ENCODE measurements at regions not wholly inside any gene's neighbourhood (a gene's known extent, or its start where the extent isn't known, plus 50 kb on each side); places are given as distances from the start of the nearest gene placed in this dataset.

DNA sequence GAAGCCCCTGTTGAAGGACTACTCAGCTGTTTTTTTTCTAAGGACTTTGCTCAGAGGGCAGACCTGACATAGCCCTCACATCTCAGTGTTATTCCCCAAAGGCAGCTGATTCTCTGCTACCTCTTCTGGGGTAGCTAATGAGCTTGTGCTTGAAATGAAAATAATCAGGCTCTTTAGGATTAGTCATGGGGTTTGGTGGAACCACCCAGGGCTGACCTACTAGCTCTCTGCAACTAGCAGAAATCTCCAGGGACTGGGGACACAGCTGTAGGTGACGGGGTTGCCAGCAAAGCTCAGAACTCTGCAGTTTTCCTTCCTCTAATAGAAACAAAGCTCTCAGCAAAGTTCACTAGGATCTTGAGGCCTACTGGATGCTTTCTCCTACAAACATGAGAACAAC lies 106.4 kb upstream of the BCL9 start:
- Histone ChIP-seq H3K36me3 (no peaks in the 10 kb centered on the region), H3K4me1 (no peaks in the 10 kb centered on the region), H3K27me3 (peaks cover 0 to 3% (median 0%) of the 10 kb centered on the region in 7 donors), H3K27ac (no peak overlapping the region), H3K4me3 (no peak overlapping the region), H3K9me3 (no peaks in the 10 kb centered on the region)
- DNase-seq, result no peak
- TF ChIP-seq CTCF (IDR thresholded peaks at IDR 0.05), result no peak
- ATAC-seq, result no peak
- 49 to 72% methylated on average over 1 of the region's 1 CpG for WGBS, 2 donors
- intact Hi-C loops (cut with DNase I), result no loop called here

GRCh38 chr1:147444381-147444780 lies 96.9 kb upstream of the BCL9 start:
- no peak for TF ChIP-seq CTCF (IDR thresholded peaks at IDR 0.05)
- DNase-seq (no peak), ATAC-seq (no peak)
- WGBS, 2 donors, result 94 to 99% methylated on average over 1 of the region's 1 CpG
- H3K27ac ChIP-seq, result no peak overlapping the region
- no peaks in the 10 kb centered on the region for H3K27me3 ChIP-seq
- H3K4me3 ChIP-seq, result no peak overlapping the region
- peaks cover 0 to 60% (median 23%) of the 10 kb centered on the region in 11 donors for H3K9me3 ChIP-seq
- intact Hi-C loops (cut with DNase I), result no loop called here
- H3K36me3 ChIP-seq, result no peaks in the 10 kb centered on the region
- no peaks in the 10 kb centered on the region for H3K4me1 ChIP-seq

DNA sequence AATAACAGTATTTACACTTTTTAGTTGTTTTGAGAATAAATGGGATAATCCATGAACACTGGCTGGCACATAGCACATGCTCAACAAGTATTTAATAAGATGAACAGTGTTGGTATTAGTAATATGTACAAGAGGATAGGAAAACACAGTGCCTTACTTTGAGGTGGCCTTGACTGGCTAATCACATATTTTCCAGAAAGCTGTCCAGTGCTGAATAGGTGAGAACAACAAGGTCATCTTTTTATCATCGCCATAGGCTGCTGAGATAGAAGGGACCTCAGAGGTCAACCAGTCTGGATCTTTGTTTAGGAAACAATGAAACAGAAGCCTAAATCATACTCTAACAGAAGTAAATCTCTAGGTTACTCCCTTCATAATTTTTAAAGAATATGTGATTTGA lies 89.7 kb upstream of the BCL9 start:
- DNase-seq (no peak), ATAC-seq (no peak)
- intact Hi-C loops (cut with DNase I), result no loop called here
- 60 to 74% methylated on average over 1 of the region's 1 CpG for WGBS, 2 donors
- H3K9me3 ChIP-seq, result peaks cover 0 to 10% (median 0%) of the 10 kb centered on the region in 11 donors
- H3K4me3 ChIP-seq, result no peak overlapping the region
- no peaks in the 10 kb centered on the region for H3K4me1 ChIP-seq
- TF ChIP-seq CTCF (IDR thresholded peaks at IDR 0.05), result no peak
- H3K27ac ChIP-seq, result no peak overlapping the region
- no peaks in the 10 kb centered on the region for H3K36me3 ChIP-seq
- H3K27me3 ChIP-seq, result no peaks in the 10 kb centered on the region

DNA sequence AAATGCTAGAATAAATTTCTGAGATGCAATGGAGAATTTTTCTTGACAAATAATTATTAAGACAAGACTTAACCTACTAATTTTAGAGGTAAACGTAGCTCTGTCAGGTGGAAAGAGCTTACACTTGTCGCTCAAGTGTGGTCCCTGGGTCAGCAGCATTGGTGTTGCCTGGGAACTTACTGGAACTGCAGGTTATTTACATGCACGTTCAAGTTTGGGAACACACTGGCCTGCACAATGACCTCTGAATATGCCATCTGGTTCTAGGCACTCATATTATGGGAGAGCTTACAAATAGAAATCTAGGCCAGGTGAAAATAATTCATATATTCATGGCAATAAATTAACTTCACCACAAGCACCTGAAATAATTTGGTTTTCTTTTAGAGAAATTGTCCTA lies 88.5 kb upstream of the BCL9 start:
- TF ChIP-seq CTCF (IDR thresholded peaks at IDR 0.05), result no peak
- ATAC-seq (no peak), DNase-seq (no peak)
- no peaks in the 10 kb centered on the region for H3K36me3 ChIP-seq
- H3K27ac ChIP-seq, result no peak overlapping the region
- no peaks in the 10 kb centered on the region for H3K4me1 ChIP-seq
- H3K27me3 ChIP-seq, result no peaks in the 10 kb centered on the region
- H3K4me3 ChIP-seq, result no peak overlapping the region
- intact Hi-C loops (cut with DNase I), result no loop called here
- peaks cover 0 to 4% (median 0%) of the 10 kb centered on the region in 11 donors for H3K9me3 ChIP-seq
- WGBS, 2 donors, result 61 to 63% methylated on average over 3 of the region's 3 CpGs

DNA sequence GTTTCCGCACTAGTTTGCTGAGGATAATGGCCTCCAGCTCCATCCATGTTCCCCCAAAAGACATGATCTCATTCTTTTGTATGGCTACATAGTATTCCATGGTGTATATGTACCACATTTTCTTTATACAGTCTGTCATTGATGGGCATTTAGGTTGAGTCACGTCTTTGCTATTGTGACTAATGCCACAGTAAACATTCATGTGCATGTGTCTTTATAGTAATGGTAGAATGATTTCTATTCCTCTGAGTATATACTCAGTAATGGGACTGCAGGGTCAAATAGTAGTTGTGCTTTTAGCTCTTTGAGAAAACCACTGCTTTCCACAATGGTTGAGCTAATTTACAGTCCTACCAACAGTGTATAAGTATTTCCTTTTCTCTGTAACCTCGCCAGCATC lies 78.3 kb upstream of the BCL9 start:
- ATAC-seq (no peak), DNase-seq (no peak)
- H3K4me3 ChIP-seq, result no peak overlapping the region
- no peak overlapping the region for H3K27ac ChIP-seq
- peaks cover 0 to 3% (median 0%) of the 10 kb centered on the region in 7 donors for H3K27me3 ChIP-seq
- intact Hi-C loops (cut with DNase I), result no loop called here
- H3K4me1 ChIP-seq, result no peaks in the 10 kb centered on the region
- TF ChIP-seq CTCF (IDR thresholded peaks at IDR 0.05), result no peak
- peaks cover 0 to 34% (median 7%) of the 10 kb centered on the region in 11 donors for H3K9me3 ChIP-seq
- WGBS, 2 donors, result 60 to 73% methylated on average over 3 of the region's 3 CpGs
- H3K36me3 ChIP-seq, result no peaks in the 10 kb centered on the region
